Stimulated activated CD4-positive, alpha-beta T cell treated with anti-CD3 and anti-CD28 coated beads, TNF-alpha, amount 100 ng/mL, for 24 hours (primary cell): ENCODE measurements at regions not wholly inside any gene's neighbourhood (a gene's known extent, or its start where the extent isn't known, plus 50 kb on each side); places are given as distances from the start of the nearest gene placed in this dataset.
A peak's percentile ranks its signal among the peaks of the same experiment; 100 is the strongest.

ENCODE experiments used
- DNase-seq, 3 experiments: peaks; one replicate each; pipeline ENCODE4 v3.0.0-alpha.2; 2020; ENCODE audit warnings: low read depth in 3 of 3

DNA sequence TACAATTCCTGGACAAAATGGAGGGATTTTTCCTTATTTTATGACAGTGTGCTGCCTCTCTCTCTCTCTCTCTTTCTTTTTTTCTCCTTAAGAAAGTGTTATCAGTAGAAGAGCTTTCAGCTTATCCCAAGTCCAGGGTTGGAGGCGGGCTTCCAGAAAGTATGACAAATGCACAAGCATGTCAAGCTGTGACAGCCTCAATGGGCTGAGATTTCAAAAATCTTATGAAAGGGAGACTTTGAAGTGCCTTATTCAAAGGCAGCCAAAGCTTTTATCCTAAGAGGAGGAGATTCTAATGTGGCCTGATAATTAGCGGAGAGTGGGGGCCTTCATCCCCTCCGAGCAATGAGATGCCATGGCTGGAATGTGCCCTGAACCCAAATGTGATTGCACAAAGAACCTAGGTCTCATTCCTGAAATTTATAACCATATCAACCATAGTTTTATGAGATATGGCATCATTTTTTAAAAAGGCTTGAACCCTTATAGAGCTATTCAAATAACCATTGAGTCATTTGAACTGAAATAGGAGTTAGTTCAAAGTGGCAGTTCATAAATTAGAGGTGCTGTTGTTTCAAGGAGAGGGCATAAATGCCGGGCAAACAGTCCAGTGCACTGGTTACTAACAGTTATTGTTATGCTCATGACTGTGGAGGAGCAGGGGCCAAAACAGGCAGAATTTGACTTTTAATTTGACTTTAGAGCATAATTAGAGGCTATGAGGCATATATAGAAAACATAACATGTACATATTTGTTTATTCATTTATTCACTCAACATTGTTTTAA lies 261.6 kb upstream of the THRB start:
- DNase-seq: no peak

DNA sequence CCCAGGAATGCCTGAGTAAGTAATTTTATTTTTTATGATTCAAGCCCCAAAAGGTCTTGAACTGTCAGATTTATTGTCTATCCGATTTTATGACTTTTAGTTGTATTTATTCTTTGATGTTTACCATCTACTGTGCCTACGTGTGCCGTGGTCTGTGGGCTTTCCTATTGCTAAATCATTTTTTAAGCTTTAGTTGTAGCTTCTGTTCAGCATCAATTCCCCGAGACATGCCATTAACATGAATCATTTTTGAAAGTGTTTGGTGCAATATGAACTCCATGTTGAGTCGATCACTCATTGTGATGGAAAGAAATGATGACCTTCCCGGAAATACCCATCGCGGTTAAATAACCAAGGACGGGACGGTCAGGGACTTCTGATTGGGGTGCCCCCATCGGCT lies 268.7 kb upstream of the THRB start:
- DNase-seq: no peak

DNA sequence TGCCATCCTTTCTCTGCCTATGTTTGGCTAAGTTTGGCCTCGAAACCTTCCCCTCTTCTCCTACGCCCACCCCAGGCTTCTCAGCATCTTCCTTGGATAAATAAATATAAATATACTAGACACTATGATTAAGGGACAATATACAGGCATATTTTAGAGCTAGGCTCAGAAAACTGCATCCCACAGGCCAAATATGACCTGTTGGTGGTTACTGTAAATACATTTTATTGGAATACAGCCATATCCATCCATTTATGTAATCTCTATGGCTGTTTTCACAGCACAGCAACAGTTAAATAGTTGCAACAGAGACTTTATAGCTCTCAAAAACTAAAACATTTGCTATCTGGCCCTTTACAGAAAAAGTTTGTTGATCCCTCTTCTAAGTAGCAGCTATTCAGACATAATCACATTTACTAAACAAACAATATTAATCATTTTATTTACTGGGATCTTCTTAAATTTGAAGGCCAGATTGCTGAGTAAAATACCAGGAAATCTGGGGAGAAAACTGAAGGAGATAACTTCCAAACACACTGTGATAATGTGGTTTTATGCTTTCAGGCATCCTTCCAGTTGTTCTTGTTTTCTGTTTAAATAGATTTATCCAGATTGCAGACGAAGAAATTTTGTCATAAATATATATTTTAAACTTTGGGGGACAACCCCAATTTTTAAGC lies 269.7 kb upstream of the THRB start:
- no peak for DNase-seq

DNA sequence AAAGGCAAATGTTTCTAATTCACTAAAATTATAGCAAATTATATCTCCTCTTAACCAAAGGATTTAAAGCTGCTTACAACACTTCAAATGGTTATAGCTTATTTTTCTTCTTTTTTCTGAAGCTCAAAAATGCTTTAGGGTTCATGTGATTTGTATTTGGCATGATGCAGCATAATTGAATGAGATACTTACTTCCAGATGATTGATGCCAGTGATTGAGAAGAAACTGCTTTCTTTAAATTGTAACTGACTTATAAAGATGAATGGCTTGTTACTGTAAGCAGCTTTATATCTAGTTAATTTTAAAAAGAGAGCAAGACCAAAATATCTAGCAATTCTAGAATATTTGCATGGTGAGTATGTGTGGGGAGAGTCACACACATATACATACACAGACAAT lies 270.7 kb upstream of the THRB start:
- DNase-seq: no peak

DNA sequence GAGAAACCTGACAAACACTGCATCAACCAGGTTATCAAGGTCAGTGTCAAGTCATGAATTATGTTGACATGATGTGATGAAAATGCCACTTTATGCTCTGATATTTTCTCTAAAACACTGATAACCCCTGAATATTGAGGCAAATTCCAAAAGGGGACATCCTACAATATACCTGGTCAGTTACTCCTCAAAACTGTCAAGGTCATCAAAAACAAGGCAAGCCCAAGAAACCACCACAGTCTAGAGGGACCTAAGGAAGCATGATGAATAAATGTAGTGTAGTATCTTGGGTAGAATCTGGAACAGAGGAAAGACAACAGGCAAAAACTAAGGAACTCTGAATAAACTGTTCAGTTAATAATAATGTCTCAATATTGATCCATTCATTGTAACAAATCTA lies 275.3 kb upstream of the THRB start:
- no peak for DNase-seq

DNA sequence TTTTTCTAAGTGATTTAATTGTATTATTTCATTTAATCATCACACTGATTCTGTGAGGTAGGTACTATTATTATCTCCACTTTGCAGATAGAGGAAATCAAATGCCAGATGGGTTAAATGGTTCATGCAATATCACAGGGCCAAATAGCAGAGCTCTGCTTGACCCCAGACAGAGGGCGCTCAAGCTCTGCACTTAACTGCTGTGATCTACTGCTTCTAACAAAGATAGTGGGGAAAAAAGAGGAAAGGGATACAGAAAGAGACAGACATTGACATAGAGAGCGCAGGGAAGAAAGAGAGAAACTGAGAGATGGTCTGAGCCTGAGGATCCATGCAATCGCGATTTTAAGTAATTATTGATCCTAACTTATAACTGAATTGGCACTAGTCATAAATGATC lies 279.1 kb upstream of the THRB start:
- DNase-seq: peak in 1 of 3 experiments; percentile 1

DNA sequence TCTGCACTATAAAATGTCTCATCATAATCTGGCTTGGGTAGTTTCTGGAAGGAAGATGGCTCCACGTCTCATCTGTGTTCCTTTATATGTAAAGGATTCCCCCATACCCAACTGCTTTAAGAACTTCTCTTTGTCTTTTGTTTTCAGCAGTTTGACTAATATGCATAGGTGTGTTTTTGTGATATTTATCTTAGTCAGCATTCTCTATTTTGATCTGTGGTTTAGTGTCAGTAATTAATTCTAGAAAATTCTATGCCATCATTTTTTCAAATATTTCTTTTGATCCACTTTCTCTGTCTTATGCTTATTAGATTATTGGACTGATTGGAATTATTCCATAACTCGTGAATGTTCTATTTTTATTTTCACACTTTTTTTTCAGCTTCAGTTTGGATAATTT lies 286.3 kb upstream of the THRB start:
- DNase-seq: no peak

DNA sequence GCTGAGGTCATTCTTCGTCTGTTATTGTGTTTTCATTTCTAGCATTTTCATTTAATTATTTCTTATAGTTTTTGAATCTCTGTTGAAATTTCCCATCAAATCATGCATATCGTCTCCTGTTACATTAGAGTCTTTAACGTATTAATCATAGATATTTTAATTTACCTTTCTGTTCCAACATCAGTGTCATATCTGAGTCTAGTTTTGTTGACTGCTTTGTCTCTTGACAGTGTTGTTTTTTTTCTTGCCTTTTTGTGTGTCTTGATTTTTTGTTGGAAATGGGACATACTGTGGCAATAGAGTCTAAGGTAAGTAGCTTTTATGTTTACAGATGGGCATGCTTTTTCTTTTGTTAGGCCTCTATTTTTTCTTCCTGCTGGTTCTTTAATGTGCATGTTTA lies 286.8 kb upstream of the THRB start:
- no peak for DNase-seq

DNA sequence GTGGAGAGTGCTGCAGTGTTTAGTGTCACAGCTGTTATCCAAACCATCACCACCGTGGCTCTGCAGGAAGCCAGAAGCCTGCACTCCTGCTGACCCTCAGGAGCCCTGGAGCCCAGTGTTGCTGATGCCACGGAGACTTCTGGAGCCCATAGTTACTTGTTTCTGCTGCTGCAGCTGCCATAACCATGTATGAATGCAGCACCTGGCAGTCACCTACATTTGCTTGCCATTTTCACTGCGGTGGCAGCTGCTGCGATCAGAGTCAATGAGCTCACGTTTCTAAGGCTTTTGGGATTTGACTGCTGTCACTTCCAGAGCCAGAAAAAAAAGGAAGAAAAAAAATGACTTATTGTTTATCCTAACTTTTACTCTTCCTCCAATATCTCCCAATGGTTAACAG lies 299.2 kb upstream of the THRB start:
- no peak for DNase-seq

DNA sequence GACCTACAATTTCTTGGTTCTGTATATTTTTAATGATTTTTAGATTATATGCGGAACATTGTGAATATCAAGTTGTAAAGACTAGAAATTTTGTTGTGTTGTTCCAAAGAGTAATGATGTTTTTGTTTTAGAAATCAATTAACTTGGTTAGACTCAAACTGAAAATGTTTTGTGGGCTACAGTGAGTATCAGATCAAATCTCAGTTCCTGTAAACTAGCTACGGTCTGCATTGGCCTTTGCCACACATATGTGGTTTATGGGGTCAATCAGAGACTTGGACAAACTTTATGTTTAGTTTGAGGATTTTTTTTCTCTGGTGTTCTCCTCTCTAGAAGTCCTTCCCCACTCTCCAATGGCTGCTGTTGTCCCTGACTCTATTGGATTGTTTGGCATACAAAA lies 308.0 kb upstream of the THRB start:
- no peak for DNase-seq

DNA sequence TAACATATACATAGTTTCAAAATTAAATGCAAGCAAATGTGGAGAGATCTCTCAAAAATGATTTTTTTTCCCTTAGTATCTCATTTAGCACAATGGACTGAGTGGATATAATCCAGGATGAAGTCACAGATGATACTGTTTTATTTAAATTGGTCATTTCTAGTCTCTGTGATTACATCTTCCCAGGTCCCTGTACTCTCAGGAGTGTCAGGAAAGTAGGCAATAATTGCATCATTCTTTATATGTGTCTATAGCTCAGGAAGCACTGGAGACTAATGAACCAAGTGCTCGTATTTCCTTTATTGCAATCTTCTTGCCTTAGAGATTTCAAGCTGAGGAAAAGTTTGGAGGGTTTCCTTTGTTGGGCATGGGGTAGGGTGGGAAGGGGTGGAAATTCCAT lies 309.4 kb upstream of the THRB start:
- DNase-seq: no peak

DNA sequence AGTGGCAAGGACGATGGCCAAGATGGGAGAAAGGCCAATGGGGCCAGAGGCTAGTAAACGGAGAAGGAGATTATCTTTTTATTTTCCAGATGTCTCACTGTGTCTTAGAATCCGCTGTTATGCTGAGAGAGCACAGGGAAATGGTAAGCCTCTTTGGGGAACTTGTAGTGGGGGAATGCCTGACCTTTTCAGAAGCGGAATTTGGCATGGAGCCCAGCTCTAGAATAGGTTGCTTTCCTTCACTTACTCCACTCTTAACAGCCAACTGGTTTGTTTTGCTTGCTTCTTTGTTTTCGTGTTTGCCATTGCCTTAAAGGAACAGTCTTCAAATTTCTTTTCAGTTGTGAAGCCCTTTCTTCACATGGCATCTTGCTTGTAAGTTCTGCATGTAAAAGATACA lies 316.2 kb upstream of the THRB start:
- no peak for DNase-seq

DNA sequence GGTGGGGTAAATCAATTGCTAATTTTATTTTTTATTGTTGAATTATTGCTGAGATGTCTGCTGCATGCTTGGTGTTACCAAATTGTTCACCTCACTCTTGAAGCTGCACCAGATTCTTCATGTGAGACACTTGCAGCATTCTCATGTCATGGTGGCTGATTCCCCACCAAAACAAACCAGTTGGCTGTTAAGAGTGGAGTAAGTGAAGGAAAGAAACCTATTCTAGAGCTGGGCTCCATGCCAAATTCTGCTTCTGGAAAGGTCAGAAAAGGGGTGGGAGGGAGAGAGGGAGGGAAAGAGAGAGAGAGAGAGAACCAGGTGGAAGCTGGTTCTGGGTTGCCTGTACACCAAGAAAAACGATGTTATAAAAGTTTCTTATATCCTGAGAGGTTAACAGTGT lies 317.5 kb upstream of the THRB start:
- no peak for DNase-seq

DNA sequence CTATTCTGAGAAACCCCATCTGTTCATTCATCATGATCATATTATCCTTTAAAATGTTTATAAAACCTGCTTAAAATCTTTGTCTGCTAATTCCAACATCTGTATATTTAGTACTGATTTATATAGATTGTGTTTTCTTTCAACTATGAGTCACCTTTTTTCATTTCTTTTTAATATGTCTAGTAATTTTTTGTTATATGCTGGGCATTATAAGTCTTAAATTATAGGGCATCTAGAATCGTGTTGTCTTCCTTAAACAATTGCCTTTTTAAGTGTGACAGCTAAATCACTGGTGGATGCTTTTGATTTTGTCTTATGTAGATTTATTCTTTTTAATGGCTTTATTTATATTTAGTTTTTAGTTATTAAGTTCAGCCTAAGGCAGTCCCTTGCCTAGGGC lies 323.4 kb upstream of the THRB start:
- DNase-seq: no peak

DNA sequence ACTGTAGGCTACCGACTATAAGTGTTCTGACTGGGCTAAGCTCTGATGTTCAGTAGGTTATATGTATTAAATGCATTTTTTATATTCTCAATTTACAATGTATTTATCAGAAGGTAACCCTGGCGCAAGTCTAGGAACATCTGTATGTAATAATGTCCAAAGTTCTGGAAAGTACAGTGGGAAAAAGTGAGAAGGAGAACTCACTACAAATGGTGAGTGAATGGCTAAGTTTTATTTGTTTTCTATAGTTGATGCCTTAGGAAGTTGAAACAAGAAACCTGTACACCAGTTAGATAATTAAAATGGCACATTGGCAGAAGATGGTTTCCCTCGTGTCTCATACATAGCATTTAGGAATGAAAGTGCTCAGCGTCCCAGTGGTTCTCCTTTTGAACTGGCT lies 333.4 kb upstream of the THRB start:
- DNase-seq: no peak

DNA sequence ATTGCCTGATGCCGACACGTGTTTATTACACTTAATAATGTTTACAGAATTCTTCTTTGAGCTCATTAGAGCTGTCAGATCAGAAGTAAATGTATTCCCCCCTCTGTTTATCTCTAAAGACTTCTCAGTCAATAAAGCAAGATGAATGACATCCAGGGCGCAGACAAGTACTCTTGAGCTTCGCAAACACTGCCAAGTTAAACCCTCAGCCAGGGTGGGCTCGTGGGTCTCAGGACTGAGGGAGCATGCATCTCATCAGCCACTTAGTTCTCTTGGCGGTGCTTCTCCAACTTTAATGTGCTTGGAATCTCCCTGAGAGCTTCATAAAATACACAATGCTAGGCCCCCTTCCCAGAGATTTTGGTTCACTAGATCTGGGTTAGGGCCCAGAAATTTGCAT lies 333.9 kb upstream of the THRB start:
- no peak for DNase-seq

DNA sequence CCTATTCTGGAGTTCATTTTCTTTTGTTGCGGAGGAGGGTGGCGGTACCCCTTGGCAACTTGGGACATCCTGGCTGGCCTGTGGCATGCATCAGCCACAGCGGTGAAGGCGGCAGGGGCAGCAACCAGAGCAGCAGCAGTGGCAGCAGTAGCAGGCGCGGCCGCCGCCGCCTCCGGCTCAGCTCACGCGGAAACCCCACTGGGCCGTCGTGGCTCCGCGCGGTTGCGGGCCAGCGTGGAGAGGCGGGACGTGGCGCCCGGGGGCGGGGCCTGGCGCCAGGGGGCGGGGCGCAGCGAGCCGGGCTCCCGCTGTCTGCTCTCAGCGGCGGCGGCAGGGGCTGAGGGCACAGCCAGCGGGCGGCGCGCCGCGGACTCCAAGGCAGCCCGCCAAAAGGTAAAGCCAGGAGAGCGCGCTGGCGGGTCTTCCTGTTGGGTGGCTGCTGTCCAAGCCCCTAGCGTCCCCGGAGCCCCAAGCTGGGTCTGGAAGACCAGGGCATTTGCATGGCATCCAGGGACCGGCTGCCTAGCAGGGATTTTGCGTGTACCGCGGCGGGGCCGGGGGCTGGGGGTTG lies 334.4 kb upstream of the THRB start:
- no peak for DNase-seq

DNA sequence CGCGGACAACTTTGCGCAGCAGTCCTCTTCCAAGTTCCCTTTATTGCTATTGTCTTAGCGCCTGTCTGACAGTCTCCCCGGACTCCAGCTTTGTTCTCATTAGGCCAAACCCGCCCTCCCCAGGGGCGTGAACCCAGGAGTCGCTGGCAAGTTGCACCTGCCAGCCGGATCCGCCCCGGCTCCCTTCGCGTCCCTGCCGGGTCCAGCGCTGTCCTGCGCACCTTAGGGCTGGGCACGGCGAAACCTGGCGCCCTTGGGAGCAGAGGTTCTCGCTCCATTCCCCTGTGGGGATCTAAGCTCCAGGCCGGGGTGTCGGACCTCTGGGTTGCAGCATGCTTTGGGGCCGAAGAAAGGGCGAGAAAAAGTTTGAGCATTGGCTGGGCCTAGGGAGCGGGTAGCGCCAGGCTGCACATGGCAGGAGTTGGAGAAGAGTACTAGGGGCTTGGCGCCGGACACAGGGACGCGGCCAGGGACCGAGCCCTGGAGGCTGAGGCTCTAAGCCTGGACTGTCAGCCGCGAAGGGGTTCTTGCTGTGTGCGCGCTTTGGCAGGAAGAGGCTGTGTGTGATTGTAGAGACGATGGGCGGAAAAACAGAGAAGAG lies 335.1 kb upstream of the THRB start:
- no peak for DNase-seq

DNA sequence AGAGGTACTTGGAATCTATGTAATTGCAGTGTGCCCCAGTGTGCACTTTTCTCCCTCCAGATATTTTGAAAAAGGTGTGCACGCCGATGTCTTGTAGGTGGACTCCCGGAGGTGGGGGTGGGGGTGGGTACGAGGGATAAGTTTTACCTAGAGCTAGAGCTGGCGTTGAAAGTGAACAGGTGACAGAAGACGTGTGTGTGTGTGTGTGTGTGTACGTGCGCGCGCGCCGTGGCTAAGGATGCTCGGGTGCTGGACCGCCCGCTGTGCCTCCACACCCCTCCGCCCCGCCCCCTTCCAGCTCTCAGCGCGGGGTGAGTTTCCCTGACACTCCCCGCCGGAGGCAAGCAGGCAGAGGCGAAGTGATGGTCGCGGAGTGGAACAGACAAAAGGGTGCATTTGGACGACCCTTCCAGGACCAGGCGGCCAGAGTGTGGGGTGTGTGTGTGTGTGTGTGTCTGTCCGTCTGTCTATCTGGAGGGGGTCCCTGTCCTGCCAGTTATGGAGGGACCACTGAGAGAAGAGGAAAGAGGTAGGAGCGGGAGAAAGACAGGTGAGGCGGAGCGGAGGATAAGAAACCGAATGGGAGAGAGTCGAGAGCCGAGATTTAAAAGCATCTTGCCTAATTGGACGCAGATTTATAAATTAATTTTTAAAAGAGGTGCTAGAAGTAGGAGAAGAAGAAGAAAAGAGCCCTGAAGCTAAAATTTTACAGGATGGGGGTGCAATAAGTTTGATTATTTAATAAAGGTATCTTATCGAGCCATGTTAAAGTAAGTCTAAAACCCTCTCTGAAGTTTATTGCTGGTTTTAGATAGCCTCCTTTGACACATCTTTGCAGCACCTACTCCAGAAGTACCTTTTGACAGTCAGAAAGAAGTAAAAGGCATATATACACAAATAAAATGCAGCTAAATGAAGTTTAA lies 335.8 kb upstream of the THRB start:
- DNase-seq: no peak

DNA sequence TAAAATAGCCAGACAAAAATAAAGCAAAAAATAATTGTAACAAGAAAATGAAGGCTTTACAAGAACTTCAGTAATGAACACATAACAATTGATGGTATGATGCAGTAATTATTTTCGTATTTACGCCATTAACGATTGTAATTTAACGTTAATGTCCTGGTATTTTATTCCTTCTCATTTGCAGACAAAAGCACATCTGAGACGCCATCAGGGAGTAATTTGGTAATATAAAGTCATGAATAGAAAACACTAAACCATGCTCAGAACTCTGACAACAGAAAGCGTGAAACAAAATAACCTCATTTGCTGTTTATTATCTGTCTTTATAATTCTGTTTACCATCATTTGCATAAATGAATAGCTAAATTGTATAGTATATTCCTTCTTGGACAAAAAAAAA lies 336.6 kb upstream of the THRB start:
- DNase-seq: no peak

DNA sequence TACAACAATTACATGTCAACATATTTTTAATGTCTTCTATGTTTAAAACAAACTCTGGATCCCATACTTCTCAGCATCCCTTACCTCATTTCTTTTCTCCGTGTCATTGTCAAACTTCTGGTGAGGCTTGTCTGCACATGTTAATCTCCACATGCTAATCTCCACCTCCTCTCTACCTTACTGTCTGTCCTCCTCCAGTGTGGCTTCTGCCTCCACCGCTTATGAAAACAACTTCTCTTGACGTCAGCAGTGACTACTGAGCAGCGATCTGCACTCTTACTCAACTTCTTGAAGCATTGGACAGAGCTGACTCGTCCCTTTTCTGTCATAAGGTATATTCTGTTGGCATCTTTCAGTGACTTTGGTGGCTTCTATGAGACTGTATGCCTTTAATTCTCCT lies 338.2 kb upstream of the THRB start:
- no peak for DNase-seq

DNA sequence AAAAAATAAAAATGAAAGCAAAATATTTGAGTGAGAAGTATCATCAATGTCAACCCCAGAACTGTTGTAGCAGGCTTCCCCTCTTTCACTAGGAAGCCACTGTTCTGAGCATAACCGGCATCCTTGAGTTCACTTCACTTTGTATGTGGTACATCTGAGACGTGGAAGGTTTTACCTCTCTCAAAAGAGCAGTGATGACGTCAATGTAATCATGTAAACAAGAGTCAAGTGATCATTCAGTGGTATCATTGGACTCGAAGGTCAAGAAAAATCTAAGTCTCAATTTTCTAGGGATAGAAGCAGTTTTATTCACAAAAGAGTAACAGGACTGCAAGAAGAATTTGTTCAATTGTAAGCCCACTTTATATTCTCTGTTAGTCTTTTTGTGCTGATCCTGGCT lies 339.8 kb upstream of the THRB start:
- DNase-seq: no peak
